Panc1 (cell line): ENCODE measurements at regions not wholly inside any gene's neighbourhood (a gene's known extent, or its start where the extent isn't known, plus 50 kb on each side); places are given as distances from the start of the nearest gene placed in this dataset.
"Not testable (repeated sequence)": the region's sequence is repeated elsewhere in the genome, so short reads cannot be mapped to it uniquely, and the experiment has no call there.

Experiments used
- ATAC-seq: fragments of 200-7000 bp; cut with Tn5 transposase; 2 replicates; pipeline ENCODE4 v1.9.1; 2020; ENCODE audit warnings: mild to moderate bottlenecking, moderate library complexity
- BruUV-seq: library from RNA; stranded (reverse); fragments of 400-500 nt; replicated peaks from 2 replicates; lab custom pipeline; 2021; lab: Mats Ljungman, UMichigan
- CTCF ChIA-PET: fragments of 300-600 bp; sonication (Branson Sonifier 250); formaldehyde crosslinking; loops from one replicate; lab custom pipeline; 2022; ENCODE audit warnings: antibody characterized with exemption; lab: Charles Lee
- POLR2A ChIA-PET: fragments of 300-600 bp; sonication (Branson Sonifier 250); formaldehyde crosslinking; loops from one replicate; lab custom pipeline; 2022; ENCODE audit warnings: antibody characterized with exemption; lab: Charles Lee
- DNase-seq: peaks from one replicate; pipeline ENCODE4 v3.0.0-alpha.2; 2010; ENCODE audit warnings: low read depth, low spot score
- H3K27ac ChIP-seq: 2 replicates; pipeline ENCODE4 v1.5.1; 2011; ENCODE audit warnings: mild to moderate bottlenecking, low read length, inconsistent platforms
- H3K27me3 ChIP-seq: fragments of 200-500 bp; sonication (Bioruptor generic); 2 replicates; pipeline ENCODE4 v1.6.0; 2014; ENCODE audit warnings: low read length, inconsistent platforms; ENCODE audit not compliant: control insufficient read depth, insufficient read depth
- H3K36me3 ChIP-seq: fragments of 200-500 bp; sonication (Bioruptor generic); 2 replicates; pipeline ENCODE4 v1.5.1; 2014; ENCODE audit warnings: inconsistent platforms, mild to moderate bottlenecking, low read length, moderate library complexity; ENCODE audit not compliant: control insufficient read depth, insufficient read depth
- H3K4me1 ChIP-seq: 2 replicates; pipeline ENCODE4 v1.5.1; 2011; ENCODE audit warnings: inconsistent platforms, mild to moderate bottlenecking, low read length, moderate library complexity; ENCODE audit not compliant: control insufficient read depth, insufficient read depth
- H3K4me3 ChIP-seq, 2 experiments: 2 replicates each; pipeline ENCODE4 v1.5.1; 2011 to 2012; ENCODE audit warnings: low read depth in 2 of 2, low read length in 2 of 2, mild to moderate bottlenecking in 2 of 2, inconsistent platforms in 1 of 2, moderate library complexity in 1 of 2
- H3K9me3 ChIP-seq: fragments of 200-500 bp; sonication (Bioruptor generic); 2 replicates; pipeline ENCODE4 v1.5.1; 2014; ENCODE audit warnings: low read depth, mild to moderate bottlenecking, inconsistent platforms, low read length, moderate library complexity; ENCODE audit not compliant: control insufficient read depth, insufficient read depth
- CTCF ChIP-seq: fragments of 450-650 bp; IDR thresholded peaks from 2 replicates; pipeline ENCODE4 v1.5.1; 2017; ENCODE audit warnings: mild to moderate bottlenecking
- POLR2AphosphoS5 ChIP-seq: IDR thresholded peaks from 2 replicates; pipeline ENCODE4 v1.6.1; 2012; ENCODE audit warnings: mild to moderate bottlenecking, low read depth, low read length, moderate library complexity
- REST ChIP-seq, 2 experiments: IDR thresholded peaks; 2 replicates each; pipeline ENCODE4 v1.6.1; 2011 to 2012; ENCODE audit warnings: low read depth in 2 of 2, control low read depth in 1 of 2, low read length in 1 of 2, mild to moderate bottlenecking in 1 of 2, moderate library complexity in 1 of 2; ENCODE audit not compliant: insufficient read depth in 1 of 2
- SIN3A ChIP-seq: IDR thresholded peaks from 2 replicates; pipeline ENCODE4 v1.6.1; 2012; ENCODE audit warnings: low read depth, mild to moderate bottlenecking, low read length, moderate library complexity, borderline replicate concordance; ENCODE audit not compliant: insufficient read depth
- TCF7L2 ChIP-seq: IDR thresholded peaks from 2 replicates; pipeline ENCODE4 v1.6.1; 2011; ENCODE audit warnings: mild to moderate bottlenecking, low read depth, low read length, inconsistent platforms
- in situ Hi-C: cut with HindIII; loops from 2 replicates; pipeline ENCODE4 v1.10.0; 2016; ENCODE audit warnings: low sequenced_read_pairs, low pct_unique_long_range_greater_than_20kb
- intact Hi-C: fragments of 100-400 bp; cut with micrococcal nuclease; formaldehyde crosslinking; loops from one replicate; pipeline ENCODE4 v1.10.0; 2022; ENCODE audit not compliant: unreplicated experiment

GRCh38 chr4:73671348-73671747 is 51.1 kb upstream of the RASSF6 start:
- H3K4me3 ChIP-seq, H3K27ac ChIP-seq, ATAC-seq, BruUV-seq, H3K4me1 ChIP-seq, DNase-seq, H3K9me3 ChIP-seq, H3K27me3 ChIP-seq, H3K36me3 ChIP-seq, CTCF ChIA-PET, in situ Hi-C loops, POLR2A ChIA-PET, intact Hi-C loops: not testable (repeated sequence)
- TF ChIP-seq CTCF: 0 out of 2 replicates have a peak, but pooled peaks have one; percentile 14

GRCh38 chr4:73673286-73673685 is 53.0 kb upstream of the RASSF6 start:
- intact Hi-C loops (no loop called here), in situ Hi-C loops (no loop called here)
- CTCF ChIA-PET: interaction anchor here (1.1 kb wide), 1 partner anchor 511 kb away, joined by 3 read pairs; no protein-coding TSS in a partner anchor
- no peaks in the 10 kb centered on the region for H3K9me3 ChIP-seq
- POLR2A ChIA-PET: no interaction called here
- H3K4me1 ChIP-seq: peaks cover 8% of the 10 kb centered on the region
- no peak overlapping the region for H3K4me3 ChIP-seq
- H3K36me3 ChIP-seq: no peaks in the 10 kb centered on the region
- TF ChIP-seq SIN3A (no peak), REST (IDR thresholded peaks at IDR 0.05; ENCODE audit: insufficient read depth in 1 of 2, low read depth in 2 of 2, low read length in 1 of 2) (no peak), POLR2AphosphoS5 (no peak)
- BruUV-seq: no TSS peak
- H3K27ac ChIP-seq: no peak overlapping the region
- H3K27me3 ChIP-seq: no peaks in the 10 kb centered on the region
- DNase-seq: no peak
- ATAC-seq: no peak

GRCh38 chr4:73674451-73674919 is 54.2 kb upstream of the RASSF6 start:
- H3K27me3 ChIP-seq: no peaks in the 10 kb centered on the region
- intact Hi-C loops: no loop called here
- ATAC-seq (no peak), DNase-seq (no peak)
- CTCF ChIA-PET: no interaction called here
- in situ Hi-C loops: no loop called here
- H3K9me3 ChIP-seq: no peaks in the 10 kb centered on the region
- BruUV-seq: no TSS peak
- no peak overlapping the region for H3K4me3 ChIP-seq
- H3K36me3 ChIP-seq: no peaks in the 10 kb centered on the region
- H3K4me1 ChIP-seq: peaks cover 8% of the 10 kb centered on the region
- peak overlapping the region; percentile 51; the same call in 1 of the 2 replicates for H3K27ac ChIP-seq
- no peak for TF ChIP-seq TCF7L2
- TF ChIP-seq POLR2AphosphoS5: no peak
- no peak for TF ChIP-seq CTCF
- no peak for TF ChIP-seq REST (IDR thresholded peaks at IDR 0.05; ENCODE audit: insufficient read depth in 1 of 2, low read depth in 2 of 2, low read length in 1 of 2)
- no peak for TF ChIP-seq SIN3A
- POLR2A ChIA-PET: interaction anchor here (0.7 kb wide), 1 partner anchor 113 kb away, joined by 3 read pairs; no protein-coding TSS in a partner anchor
